ENCODE measurements at regions not wholly inside any gene's neighbourhood (a gene's known extent, or its start where the extent isn't known, plus 50 kb on each side); places are given as distances from the start of the nearest gene placed in this dataset.

DNA sequence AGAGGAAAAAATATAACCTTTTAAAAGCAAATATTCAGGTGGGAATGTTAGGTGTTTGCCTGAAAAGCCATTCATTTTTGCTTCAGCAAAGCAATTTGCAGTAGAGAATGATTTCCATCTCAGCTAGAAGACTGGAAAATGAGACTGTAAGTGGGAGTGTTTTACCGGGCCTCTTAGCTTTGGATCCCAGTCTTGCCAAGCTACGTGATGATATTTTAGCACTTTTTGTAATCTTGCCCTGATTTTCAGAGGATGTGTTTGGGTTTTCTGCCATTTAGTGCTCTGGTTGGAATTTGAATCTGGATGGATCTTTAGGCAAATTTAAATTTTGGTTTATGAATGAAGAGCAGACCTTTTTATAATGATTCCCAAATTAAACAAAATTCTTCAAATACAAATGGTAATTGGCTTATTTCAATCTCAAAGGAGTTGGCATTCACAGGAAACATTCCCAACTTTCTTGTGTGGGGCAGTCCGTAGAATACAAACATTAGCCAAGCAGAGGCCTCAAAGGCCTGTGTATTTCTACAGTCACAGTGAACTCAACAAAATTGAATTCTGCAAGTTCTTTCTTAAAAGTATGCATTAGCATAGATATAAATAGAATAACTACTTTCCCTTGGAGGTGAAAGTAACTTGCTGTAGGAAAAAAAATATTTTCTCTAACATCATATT, 646.4 kb downstream of the CDY2B start:
- no peak for DNase-seq (ENCODE audit: low spot score)

DNA sequence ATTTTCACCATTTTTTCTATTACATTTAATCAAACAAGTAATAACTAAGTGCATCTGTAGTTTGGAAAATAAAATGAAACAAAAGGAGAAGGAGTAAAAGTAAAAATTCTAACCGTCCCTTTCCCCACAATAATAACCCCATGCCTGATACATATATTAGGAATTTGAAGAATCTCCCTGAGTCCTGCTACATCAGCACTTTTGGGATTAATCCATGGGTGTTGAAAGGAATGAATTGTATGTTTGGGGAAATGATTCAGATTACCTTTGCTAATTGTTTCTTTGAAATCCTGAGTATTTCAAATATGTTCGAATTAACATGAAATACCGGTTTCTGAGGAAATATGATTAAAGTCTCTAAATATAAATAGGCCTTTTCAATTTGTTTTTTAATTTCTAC, 648.0 kb downstream of the CDY2B start:
- DNase-seq (ENCODE audit: low spot score) = no peak

DNA sequence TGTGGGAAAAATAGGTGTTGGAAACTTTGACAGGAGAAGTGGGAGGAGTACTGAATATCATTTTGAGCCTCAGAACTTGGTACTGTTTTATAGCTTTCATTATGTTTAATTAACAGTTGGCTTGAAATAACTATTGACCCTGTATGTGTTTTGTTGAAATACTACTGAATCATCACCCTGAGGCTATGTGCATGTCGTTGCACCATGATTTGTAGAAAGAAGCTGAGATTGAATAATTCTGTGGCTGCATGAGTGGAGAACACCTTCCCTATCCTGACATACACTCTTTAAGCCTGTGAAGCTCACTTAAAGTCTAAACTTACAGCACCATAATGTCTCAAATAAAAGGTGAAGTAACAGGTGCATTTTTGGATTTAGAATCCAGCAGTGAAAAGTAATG, 656.5 kb downstream of the CDY2B start:
- DNase-seq (ENCODE audit: low spot score) = no peak

GRCh38 chrY:17202395-17202794, 677.6 kb downstream of the CDY2B start:
- DNase-seq (ENCODE audit: low spot score) = no peak

- no peak for DNase-seq (ENCODE audit: low spot score)
Observed at GRCh38 chrY:17184299-17184698, 695.7 kb downstream of the CDY2B start.

DNA sequence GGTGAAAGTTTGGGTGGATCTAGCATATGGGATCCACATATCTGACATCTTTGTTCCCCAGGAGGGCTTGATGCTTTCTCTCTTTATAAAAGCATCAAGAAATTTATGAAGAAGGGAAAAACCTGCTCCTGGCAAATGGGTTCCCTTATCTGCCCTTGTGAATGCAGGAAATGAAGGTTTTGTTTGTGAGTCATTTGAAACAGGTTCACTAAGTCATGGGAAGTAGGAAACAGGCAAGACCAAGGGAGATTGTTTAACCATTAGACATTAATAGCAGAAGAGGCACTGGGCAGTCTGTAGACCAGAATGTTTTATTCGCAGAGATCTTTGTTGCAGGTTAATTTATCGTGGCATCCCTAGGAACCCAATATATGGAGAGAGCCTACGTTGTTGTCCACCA, 713.1 kb downstream of the CDY2B start:
- no peak for DNase-seq (ENCODE audit: low spot score)

- no peak for DNase-seq (ENCODE audit: low spot score)
Observed at GRCh38 chrY:17122166-17122565, 757.9 kb downstream of the CDY2B start.

- no peak for DNase-seq (ENCODE audit: low spot score)
Observed at GRCh38 chrY:17085303-17085702, 794.7 kb downstream of the CDY2B start.

DNA sequence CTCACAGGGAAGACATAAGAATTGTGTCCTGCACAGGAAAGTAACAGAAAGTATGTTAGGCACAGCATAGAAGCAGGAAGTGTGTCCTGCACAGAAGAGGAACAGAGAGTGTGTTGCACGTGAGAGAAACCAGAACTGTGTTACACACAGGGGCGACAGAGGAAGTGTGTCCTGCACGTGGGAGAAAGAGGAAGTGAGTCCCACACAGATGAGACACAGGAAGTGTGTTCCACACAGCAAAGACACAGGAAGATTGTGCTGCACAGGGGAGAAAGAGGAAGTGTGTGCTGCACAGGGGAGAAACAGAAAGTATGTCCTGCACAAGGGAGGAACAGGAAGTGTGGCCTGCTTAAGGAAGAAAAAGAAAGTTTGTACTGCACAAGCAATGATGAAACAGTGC, 800.1 kb downstream of the CDY2B start:
- DNase-seq (ENCODE audit: low spot score) = no peak

- DNase-seq (ENCODE audit: low spot score) = no peak
Observed at GRCh38 chrY:17067307-17067706, 812.7 kb downstream of the CDY2B start.

DNA sequence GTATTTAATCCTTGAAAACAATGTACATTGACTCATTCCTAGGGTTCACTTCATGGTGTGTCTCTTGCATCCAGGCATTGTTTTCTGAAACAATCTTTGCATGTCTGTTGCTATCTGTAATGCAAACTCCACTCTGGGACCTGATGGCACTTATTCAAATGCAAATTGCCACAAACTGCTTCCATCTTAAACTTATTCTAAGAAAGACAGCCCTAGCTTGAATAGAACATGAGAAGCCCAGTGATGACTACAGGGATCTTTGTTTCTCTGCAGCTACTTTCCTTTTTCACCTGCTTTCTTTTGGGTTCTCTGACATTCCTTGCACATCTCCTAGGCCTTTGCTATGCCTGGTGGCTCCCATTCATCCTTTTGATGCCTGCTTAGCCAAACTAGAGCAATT, 827.0 kb downstream of the CDY2B start:
- no peak for DNase-seq (ENCODE audit: low spot score)

DNA sequence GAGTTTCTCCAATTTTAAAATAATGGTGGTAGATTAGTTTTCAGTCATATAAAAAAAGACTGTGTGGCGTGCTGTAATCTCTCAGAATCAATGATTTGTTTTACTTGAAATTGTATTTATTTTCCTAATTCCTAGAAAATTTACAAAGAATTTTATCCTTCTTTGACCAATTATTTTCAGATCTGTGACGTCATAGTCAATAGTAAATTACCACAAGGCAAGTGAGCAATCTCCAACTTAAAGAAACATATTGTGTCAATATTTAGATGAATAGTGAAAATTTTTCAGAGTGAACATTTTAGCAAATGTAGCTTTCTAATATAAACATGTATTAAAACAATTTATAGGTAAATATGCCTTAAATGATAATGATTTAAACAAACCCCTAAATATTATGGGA, 829.6 kb downstream of the CDY2B start:
- DNase-seq (ENCODE audit: low spot score) = no peak

DNA sequence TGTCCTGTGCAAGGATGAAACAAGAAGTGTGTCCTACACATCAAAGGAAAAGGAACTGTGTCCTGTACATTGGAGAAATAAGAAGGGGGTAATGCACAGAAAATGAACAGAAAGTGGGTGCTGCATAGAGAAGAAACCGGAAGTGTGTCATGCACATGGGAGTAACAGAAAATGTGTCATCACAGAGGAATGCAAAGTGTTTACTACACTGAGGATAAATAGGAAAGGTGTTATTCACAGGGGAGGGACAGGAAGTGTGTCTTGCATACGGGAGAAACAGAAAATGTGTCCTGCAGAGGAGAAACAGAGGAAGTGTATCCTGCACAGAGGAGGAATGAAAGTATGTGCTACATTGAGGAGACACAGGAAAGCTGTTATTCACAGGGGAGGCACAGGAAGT, 834.9 kb downstream of the CDY2B start:
- DNase-seq (ENCODE audit: low spot score) = no peak

- no peak for DNase-seq (ENCODE audit: low spot score)
Observed at GRCh38 chrY:17044723-17045122, 835.3 kb downstream of the CDY2B start.

- DNase-seq (ENCODE audit: low spot score) = no peak
Observed at GRCh38 chrY:17044272-17044671, 835.7 kb downstream of the CDY2B start.

DNA sequence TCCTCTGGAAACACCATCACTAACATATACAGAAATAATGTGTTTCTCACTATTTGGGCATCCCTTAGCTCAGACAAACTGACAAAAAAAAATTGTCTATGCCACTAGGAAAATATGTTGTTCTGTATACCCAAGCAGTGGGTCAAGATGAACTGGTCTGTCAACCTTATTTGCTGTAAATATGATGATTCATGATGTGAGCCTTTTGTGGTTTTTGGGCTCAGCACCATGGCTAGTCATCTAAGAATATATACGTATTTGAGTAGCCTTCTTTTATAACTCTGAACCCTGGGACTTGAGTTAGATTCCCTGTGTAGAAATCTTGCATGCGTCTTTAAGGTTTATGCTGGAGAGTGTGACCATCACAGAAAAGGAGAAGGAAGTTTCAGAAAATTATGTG, 841.6 kb downstream of the CDY2B start:
- no peak for DNase-seq (ENCODE audit: low spot score)

- no peak for DNase-seq (ENCODE audit: low spot score)
Observed at GRCh38 chrY:17018126-17018525, 861.9 kb downstream of the CDY2B start.

DNA sequence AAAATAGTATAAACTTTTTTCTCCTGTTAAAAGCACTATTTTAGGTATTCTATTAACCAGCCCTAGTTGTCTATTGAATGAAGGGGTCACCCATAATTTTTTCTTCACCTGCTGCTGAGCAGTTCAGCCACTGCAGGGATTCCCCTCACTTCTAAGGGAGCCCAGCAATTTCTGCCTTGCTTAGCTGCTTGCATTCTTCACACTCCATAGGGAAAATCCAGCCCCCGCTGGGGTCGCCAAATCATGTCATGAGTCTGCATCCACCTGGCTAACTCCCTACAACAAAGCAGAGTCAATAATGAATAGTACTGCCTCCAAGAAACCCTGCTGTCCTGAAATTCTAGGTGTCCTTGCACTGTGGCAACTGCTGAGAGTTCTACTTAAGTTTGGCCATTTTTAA, 886.5 kb downstream of the CDY2B start:
- DNase-seq (ENCODE audit: low spot score) = no peak

- no peak for DNase-seq (ENCODE audit: low spot score)
Observed at GRCh38 chrY:16981776-16982175, 898.2 kb downstream of the CDY2B start.

- no peak for DNase-seq (ENCODE audit: low spot score)
Observed at GRCh38 chrY:16959071-16959470, 920.9 kb downstream of the CDY2B start.

DNA sequence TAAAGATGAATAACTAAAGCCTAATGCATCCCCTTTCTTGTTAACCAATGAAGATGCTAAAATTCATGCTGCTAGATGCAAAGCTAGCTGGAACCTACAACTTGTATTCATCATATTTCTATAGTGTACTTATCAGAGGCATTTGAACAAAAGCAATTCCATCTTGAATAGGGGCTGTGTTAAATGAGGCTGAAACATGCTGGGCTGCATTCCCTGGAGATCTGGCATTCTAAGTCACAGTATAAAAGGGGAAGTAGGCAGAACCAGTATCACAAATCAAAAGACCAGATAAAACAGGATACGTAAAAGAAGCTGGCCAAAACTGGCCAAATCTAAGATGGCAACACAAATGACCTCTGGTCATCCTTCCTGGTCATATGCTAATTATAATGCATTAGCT, 932.8 kb downstream of the CDY2B start:
- DNase-seq (ENCODE audit: low spot score) = no peak

All from AG20443 (cell line).